SW 1271 (cell line): ENCODE measurements at regions not wholly inside any gene's neighbourhood (a gene's known extent, or its start where the extent isn't known, plus 50 kb on each side); places are given as distances from the start of the nearest gene placed in this dataset.

Experiments
- DNase-seq, 2 experiments: peaks; one replicate each; lab custom pipeline; 2025; lab: John Stamatoyannopoulos, UW

DNA sequence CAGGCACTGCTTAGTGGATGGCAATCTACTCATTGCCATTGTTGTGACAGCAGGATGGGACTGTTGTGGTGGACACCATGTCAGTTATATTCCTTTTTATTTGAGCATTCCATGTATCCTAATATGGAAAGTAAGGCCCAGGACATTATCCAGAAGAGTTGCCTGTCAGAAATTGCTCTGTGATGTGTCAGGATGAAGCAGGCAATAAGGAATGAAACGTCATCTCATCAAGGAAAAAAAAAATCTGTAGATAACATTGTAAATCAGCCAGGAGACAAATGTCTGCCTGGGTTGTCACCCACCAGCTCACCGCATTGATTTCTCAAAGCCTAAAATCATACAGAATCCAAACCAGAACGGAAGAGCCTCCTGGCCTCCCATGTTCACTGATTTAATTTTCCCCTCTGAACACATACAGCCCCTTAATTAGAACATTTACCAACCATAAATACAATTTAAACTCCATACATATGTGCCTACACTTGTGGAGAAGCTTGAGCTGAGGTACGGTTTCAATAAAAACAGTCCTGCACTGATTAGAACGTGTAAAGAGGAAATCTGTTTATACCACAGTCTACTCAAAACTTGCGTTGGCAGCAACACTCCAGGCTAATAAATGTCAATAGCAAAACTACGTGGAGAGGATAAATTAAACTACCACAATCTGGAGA, 73.9 kb downstream of the FOXD1 start:
- DNase-seq: peak; percentile 84 to 92

DNA sequence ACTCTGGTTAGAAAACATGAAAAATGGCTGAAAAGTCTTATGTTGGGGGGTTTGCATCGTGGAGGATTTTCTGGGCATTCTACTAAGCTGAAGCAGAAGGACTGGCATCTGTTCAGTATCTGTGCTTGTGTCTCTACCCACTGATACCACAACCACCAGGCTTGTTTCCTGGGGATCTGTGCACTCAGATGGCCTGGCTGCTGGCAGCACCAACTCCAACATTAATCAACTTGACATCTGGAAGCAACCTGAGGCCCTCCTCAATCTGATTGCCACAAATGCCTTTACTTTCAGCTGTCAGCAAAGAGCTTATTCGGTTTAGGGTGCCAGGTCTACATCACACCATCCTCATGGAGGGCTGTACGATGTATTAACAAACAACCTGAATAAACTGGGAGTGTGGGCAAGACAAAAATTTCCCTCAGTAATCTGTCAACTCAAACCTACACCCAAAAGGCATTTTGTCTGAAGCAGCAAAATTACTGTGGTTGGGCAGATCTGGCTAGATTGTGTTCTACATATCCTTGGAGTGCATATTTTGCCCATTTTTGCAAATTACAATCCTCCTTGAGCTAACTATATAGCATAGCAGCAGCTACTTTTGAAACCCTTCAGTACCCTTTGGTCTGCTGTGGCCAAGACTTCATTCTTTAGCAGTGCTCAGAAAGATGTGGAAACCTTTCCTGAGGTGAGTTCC, 74.6 kb downstream of the FOXD1 start:
- no peak for DNase-seq

DNA sequence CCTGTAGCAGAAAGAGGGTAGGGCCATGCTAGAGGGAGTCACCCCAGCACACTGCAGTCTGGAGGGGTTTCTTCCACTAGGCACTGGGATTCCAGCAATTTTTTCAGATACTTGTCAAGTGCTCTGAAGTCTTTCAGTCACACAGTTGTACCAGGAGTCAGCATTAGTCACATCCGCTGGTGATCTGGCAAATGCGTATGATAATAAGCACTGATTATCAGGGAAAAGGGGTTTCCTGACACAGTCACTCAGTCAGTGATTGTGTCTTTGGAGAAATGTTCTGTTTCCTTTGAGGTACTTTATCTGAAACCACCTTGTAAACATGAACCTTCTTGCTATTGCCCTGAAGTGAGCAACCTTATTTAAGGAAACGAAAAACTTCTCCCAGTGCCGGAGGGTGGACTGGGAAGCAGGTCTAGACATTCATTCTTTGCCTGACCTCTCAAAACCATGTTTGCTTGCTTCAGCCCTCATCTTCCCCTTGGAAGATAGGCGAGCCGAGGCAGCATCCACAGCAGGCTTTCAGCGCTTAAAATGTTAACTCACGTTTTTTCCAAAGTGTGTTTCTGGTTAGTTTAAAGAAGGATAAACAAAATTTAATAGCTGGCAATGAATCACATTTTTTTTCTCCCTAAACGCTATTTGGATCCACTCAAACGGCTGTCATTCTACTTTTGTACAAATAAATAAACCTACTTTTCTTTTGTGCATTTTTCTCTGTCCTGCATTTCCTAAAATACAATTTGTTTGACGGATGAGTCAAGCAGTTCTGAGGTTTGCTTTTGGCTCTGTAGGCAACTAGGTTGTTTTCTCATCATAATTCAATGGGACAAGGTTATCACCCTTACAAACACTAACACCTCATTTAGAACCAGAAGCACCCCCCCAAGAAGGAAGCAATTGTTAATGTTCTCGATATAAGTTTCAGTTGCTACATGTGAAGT, 77.7 kb downstream of the FOXD1 start:
- peak; percentile 99 to 100 for DNase-seq

DNA sequence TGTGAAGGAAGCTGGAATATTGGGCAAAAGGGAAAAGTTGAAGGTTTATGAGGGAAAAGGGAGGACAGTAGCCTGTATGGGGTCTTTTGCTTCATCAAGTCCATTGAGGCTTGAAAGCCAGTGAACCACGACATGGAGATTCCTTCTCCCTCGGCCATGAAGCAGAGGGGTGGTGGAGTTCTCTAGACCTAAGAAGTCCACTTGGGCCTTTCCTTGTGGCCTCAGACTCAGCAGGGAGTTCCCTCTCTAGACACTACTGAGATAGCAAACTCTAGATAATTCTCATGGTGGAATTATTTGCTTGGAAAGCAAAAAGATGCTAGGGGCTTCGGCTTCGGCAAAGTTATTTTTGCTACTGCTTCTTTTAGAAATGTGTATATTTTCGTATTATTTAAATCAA, 78.5 kb downstream of the FOXD1 start:
- DNase-seq: no peak

DNA sequence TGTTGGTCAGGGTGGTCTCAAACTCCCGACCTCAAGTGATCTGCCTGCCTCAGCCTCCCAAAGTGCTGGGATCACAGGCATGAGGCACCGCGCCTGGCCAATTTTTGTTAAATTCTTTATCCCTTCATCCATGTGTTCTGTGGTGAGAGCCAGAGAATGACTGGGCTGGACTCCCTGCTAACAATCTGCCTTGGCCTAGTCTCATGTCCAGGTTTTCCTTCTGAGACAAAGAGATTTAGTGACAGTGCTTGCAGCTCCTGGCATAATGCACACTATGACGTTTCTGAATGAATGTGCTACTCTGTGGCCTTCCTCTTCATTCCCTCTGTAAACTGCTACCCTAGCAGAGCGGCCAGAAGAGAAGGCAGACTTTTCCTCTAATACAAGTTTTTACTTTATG, 79.3 kb downstream of the FOXD1 start:
- DNase-seq: no peak

DNA sequence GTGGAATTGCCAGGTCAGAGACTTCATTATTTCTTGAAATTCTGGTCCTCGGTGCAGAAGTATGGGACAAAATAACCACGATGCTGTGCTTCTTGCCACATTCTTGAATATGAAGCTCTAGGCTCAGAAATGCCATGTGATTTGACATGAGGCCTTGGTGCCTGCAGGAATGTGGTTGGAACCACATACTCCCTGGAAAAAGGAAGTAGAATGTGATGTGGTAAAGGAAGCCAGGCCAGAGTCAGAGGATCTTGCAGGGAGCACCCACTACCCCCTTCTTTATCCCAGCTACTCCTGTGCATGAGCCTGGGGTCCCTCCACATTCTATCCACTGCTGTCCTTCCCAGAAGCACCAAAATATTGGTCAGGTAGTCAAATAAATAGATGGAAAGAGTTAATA, 80.9 kb downstream of the FOXD1 start:
- no peak for DNase-seq

DNA sequence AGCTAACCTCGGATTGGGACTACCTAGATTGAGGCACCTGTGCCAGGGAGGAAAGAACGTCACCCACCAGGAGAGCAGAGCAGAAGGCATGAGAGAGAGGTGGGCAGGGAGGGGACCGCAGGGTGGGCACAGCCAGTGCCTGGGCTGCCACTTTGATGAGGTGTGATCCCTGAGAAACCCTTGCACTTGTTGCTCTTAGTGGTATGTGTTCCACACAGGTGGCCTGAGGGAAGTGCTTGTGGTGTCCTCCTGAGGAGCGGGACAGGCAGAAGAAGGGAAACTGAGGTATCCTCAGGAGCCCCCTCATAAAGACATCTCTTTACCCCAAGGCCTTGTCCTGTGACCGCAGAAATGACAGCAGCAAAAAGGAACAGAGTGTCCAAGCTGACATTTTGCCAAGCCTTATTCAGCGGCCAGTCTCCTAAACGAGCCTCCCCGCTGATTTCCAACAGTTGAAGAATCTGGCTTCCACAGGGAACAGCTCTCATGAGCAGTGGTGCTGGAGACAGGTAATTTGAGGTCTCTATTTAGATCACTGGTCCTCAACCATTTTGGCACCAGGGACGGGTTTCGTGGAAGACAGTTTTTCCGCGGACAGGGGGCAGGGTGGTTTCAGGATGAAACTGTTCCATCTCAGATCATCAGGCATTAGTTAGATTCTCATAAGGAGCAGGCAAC, 82.4 kb downstream of the FOXD1 start:
- DNase-seq: no peak

DNA sequence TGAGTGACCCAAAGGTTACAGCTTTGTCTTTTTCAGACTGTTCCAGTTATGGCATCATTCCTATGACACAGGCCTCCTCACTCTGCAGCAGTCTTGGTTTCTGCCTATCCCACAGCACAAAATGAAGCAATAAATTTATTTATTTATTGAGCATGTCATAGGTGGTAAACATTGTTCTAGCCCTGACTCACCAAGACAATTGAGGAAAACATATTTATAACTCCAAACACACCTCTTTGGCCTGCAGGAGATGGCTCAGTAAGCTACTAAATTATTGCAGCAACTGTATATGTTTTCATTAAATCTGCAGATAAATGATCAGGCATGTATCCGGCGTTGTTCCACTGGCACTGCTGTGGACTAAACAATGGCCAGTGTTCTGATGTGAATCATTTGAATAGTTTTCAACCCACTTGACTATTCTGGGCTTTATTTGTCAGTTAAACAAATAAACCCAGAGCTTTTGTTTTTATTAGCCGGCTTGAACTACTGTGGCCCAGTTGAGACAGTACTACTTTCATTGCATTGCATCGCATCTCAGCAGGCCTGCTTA, 83.2 kb downstream of the FOXD1 start:
- no peak for DNase-seq

DNA sequence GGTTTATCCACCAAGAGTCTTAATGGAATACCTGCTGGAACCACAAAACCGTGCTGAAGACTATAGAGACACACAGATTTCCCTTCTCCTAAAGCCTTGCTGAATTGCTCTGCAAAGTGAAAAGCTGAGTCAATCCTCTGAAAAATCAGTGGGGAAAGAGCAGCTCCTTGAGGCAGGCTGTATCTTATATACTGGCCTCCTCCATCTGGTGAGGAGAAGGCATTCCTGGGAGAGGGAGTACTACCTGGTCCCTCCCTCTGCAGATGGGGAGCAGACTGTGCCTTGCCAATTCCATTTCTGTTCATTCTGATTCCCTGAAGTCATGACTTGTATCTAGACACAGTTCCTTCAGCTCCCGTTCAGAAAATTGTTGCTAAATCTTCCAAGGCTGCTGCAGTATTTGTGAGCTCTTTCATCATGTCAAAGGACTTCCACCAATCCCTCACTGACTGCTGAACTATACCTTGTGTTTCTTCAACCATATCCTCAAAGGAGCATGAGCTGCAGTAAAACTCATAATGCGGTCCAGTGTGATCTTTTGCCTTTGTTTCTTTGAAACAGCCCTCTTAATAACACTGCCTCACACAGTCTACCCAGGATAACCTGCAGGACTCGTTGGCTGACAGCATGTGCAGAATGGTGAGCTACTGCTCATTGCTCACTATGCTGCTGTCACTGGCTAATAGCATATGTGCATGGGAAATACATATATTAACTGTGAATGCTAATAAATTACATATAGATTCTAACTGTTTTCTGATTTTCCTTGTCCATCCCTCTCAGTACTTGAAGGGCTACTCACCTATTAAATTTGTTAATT, 84.5 kb downstream of the FOXD1 start:
- no peak for DNase-seq

DNA sequence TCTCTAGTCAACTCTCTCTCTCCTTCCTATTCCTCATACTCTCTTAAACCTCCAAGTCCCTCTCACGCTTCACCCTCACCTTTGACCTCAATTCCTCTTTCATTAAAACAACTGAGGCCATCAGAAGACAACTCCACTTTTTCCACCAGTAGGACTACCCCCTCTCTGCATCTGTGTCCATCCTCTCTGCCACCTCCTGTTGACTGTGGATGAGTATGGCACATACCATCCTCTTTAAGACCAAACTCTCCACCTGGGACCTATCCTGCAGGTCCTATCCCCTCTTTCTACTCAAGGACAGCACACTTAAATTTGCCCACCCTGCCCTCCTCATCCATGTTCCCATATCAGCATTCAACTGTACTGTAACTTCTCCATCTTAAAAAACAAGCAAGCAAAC, 89.2 kb downstream of the FOXD1 start:
- no peak for DNase-seq

DNA sequence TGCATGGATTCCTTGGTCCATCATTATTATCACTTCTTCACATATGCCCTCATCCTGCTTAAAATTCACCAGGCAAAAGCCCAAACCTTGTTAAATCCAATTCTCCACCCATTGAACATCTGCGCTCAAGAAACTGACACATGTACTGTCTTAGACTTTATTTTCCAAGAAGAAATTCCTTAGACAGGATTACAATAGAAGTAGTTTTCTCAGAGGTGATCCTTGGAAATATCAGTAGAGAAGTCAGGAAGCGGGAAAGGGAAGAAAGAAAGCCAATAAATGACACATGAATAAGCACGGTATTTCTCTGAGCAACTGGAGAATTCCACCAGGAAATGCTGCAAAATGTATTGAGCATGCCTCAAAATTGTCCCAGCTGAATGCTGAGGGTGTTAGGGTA, 90.2 kb downstream of the FOXD1 start:
- DNase-seq: no peak

DNA sequence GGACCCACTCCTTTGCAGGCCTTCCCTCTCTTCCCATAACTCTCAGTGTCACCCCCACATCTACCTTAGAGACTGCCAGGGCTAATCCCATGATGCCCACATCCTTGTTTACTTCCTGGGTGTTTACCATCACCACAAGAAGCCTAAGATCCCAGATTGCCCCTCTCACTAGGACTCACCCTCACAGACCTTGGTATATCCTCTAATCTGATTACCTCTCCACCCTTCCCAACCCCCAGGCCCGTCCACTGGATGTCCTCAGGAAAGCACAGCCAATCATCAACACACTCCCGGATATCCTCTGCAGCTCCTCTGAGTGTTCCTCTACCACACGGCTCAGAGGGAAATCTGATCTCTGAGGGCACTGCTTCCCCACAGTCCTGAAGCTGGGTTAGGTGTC, 91.0 kb downstream of the FOXD1 start:
- DNase-seq: no peak

DNA sequence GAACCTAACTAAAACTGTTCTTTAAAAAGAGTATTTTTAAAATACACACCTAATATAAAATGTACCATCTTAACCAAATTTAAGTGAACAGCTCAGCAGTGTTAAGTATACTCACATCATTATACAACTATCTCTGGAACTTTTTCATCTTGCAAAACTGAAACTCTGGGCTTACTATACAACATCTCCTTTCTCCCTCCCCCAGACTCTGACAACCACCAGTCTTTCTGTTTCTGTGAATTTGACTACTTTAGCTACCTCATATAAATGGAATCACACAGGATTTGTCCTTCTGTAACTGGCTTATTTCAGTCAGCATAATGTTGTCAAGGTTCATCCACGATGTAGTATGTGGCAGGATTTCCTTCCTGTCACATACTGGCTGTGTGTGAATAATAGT, 93.5 kb downstream of the FOXD1 start:
- no peak for DNase-seq

DNA sequence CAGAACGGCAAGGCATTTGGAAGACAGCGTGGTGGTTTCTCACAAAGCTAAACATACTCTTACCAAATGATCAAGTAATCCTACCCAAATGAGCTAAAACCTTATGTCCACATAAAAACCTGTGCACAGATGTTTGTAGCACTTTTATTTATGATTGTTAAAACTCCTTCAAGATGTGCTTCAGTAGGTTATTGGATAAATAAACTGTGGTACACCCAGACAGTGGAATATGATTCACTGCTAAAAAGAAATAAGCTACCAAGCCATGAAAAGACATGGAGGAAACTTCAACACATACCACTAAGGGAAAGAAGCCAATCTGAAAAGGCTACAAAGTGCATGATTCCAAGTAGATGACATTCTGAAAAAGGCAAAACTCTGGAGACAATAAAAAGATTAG, 94.2 kb downstream of the FOXD1 start:
- DNase-seq: no peak

DNA sequence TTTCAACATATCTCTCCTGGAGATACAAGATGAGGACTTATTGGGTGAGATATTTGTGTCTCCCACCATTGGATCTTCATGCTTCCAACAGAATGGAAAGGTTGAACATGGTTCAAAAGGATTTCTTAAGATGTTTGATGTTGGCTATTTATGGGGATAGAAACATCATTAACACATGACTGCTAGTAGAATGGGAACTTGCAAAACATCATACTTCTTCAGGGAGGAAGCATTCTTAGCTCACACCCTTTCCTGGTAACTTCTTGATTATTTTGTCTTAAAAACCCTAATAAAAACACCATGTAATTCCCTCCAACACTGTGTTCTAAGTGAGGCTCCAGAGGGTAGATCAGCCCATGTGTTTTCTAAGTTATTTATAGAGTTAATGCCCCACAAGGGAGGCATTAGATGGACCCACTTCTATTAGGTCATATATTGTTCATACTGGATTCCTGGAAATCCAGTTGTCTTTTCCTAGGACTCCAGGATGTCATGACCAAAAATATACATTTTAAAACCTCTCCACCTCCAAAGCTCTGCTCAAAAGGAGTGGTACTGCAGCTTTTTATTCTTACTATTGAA, 95.8 kb downstream of the FOXD1 start:
- DNase-seq: no peak

DNA sequence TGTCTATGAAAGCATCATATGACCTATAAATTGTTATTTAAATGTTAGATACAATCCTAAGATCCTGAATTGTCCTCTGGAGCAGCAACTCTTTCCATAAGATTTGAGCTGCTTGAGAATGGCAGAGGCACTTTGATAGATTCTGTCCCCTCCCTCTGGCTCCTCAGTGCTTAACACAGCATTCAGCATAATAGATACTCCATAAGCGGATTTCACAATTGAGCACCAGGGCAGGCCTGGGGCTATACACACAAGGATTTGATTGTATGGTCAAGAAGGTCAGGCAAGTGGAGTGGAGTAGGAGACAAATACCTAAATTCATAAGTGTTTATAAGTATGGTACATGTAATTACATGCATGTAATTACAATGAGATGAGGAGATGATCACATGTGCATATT, 96.3 kb downstream of the FOXD1 start:
- no peak for DNase-seq

DNA sequence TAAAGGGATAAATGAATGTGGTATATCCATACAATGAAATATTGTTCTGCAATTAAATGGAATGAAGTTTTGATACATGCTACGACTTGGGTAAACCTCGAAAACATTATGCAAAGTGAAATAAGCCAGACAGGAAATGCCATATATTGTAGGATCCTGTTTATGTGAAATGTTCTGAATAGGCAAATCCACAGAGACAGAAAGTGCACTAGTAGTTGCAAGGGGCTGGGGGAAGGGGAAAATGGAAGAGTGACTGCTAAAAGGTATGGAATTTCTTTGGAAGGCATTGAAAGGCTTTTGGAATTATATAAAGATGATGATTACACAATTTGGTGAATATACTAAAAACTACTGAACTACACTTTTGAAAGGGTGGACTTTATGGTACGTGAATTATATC, 97.0 kb downstream of the FOXD1 start:
- DNase-seq: no peak

DNA sequence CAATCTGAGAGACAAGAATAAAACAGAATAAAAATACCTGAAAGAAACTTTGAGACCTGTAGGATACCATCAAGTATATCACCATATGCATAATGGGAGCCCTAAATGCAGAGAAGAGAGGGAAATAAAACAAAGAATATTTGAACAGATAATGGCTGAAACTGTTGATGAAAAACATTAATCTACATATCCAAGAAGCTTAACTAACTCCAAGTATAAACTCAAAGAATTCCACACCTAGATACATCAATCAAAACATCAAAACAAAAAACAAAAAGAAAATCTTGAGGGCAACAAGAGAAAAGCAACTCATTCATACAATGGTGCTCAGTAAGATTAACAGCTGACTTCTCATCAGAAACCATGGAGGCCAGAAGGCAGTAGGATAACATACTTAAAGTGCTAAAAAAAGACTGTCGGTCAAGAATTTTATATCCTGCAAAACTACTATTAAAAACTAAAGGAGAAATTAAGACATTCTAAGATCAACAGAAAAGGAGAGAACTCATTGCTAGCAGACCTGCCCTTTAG, 101.6 kb downstream of the FOXD1 start:
- DNase-seq: no peak

DNA sequence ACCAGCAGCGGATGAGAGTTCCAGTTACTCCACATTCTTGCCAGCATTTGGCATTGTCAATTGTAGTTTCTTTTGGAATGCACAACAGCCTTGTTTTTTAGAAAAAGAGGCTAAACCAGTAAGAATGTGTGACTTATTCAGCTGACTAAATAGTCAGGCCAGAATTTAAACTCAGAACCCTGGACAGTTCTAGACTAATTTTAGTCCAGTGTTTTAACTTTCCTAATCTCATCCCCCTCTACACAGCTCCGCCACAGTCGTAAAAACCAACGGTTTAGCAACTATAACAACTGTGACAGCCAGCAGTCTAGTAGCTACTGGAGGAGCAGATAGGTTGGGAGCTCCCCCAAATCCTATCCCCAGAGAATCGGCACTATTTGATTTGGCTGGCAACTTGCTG, 103.7 kb downstream of the FOXD1 start:
- no peak for DNase-seq

DNA sequence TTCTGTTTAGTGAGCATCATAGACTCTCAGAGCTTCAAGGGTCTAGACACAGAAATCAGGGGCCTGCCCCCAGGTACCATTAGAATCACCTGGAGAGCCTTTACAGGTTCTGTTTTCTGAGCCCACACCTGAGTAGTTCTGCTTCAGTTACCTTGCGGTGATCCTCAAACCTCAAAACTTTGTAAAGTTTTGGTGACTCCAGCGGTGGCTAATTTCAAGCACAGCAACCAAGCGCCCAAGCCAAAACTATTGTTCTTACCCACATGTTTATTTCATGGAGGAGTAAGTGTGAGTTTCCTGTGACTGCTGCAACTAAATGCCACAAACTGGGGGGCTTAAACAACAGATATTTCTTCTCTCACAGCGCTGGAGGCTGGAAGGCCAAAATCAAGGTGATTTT, 108.9 kb downstream of the FOXD1 start:
- no peak for DNase-seq
